MCF 10A (cell line): ENCODE measurements at regions not wholly inside any gene's neighbourhood (a gene's known extent, or its start where the extent isn't known, plus 50 kb on each side); places are given as distances from the start of the nearest gene placed in this dataset.

Experiments
- BruUV-seq: library from RNA; stranded (reverse); fragments of 400-500 nt; replicated peaks from 2 replicates; lab custom pipeline; 2021; lab: Mats Ljungman, UMichigan
- CTCF ChIA-PET: fragments of 300-600 bp; sonication (Branson Sonifier 250); formaldehyde crosslinking; extraction: SDS; loops from one replicate; lab custom pipeline; 2021; ENCODE audit warnings: antibody characterized with exemption, inconsistent platforms; lab: Yijun Ruan, JAX
- POLR2A ChIA-PET: fragments of 300-600, 350-650 bp; sonication (Branson Sonifier 250); formaldehyde crosslinking; extraction: SDS; loops from one replicate; lab custom pipeline; 2020; ENCODE audit warnings: antibody characterized with exemption, inconsistent platforms; lab: Yijun Ruan, JAX
- DNase-seq: peaks from one replicate; pipeline ENCODE4 v3.0.0-alpha.2; 2018; ENCODE audit not compliant: unreplicated experiment
- H3K27ac Mint-ChIP-seq: one replicate; pipeline ENCODE4 v1.8.0; 2022; ENCODE audit warnings: mild to moderate bottlenecking, low read depth, mixed read lengths; ENCODE audit not compliant: unreplicated experiment
- H3K27me3 Mint-ChIP-seq: one replicate; pipeline ENCODE4 v1.8.0; 2022; ENCODE audit warnings: mixed read lengths; ENCODE audit not compliant: insufficient read depth, unreplicated experiment
- H3K36me3 Mint-ChIP-seq: one replicate; pipeline ENCODE4 v1.8.0; 2022; ENCODE audit warnings: mild to moderate bottlenecking, moderate library complexity, mixed read lengths; ENCODE audit not compliant: insufficient read depth, unreplicated experiment
- H3K4me1 Mint-ChIP-seq: one replicate; pipeline ENCODE4 v1.8.0; 2022; ENCODE audit warnings: mixed read lengths; ENCODE audit not compliant: insufficient read depth, unreplicated experiment
- H3K4me3 Mint-ChIP-seq: one replicate; pipeline ENCODE4 v1.8.0; 2022; ENCODE audit warnings: mild to moderate bottlenecking, moderate library complexity, mixed read lengths; ENCODE audit not compliant: unreplicated experiment
- H3K9me3 Mint-ChIP-seq: one replicate; pipeline ENCODE4 v1.8.0; 2022; ENCODE audit warnings: mixed read lengths; ENCODE audit not compliant: unreplicated experiment
- CTCF ChIP-seq: fragments of 200-600 bp; IDR thresholded peaks from one replicate; pipeline ENCODE4 v1.8.0; 2022; ENCODE audit warnings: antibody characterized with exemption, mild to moderate bottlenecking; ENCODE audit not compliant: unreplicated experiment
- intact Hi-C: fragments of 100-400 bp; cut with micrococcal nuclease; formaldehyde crosslinking; loops from 2 replicates; pipeline ENCODE4 v1.14.1; 2022

GRCh38 chr10:128714644-128715415 lies 588.6 kb upstream of the MKI67 start:
- POLR2A ChIA-PET, result interaction anchor here (1.5 kb wide), 1 partner anchor 10 kb away, joined by 4 read pairs; no protein-coding TSS in a partner anchor
- Mint-ChIP-seq H3K4me1 (no peaks in the 10 kb centered on the region), H3K9me3 (peaks cover 23% of the 10 kb centered on the region), H3K4me3 (no peak overlapping the region), H3K27me3 (no peaks in the 10 kb centered on the region), H3K27ac (no peak overlapping the region), H3K36me3 (no peaks in the 10 kb centered on the region)
- CTCF ChIA-PET, result no interaction called here
- BruUV-seq, result no TSS peak
- DNase-seq, result no peak
- intact Hi-C loops, result no loop called here
- no peak for TF ChIP-seq CTCF

DNA sequence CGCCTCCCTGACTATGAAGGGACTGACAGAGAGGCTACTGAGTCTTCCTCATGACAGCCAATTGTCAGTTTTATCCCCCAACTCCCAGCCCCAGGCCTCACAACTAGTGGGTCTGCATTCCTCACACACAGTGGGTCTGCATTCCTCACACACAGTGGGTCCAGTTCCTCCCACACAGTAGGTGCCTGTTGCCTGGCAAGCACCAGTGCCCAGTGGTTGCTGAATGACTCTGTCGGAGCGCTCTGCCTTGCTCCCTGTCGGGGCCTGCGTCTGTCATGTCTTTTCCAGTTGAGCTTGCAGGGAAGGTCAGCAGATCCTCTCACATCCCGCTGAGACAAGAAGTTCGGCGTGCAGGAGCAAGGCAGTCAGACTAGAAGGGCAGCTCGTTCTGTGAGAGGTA lies 590.0 kb upstream of the MKI67 start:
- Mint-ChIP-seq H3K9me3 (peaks cover 30% of the 10 kb centered on the region), H3K4me1 (no peaks in the 10 kb centered on the region), H3K27me3 (no peaks in the 10 kb centered on the region), H3K4me3 (no peak overlapping the region), H3K27ac (no peak overlapping the region), H3K36me3 (no peaks in the 10 kb centered on the region)
- ChIA-PET CTCF (no interaction called here), POLR2A (no interaction called here)
- no peak for TF ChIP-seq CTCF
- intact Hi-C loops, result no loop called here
- BruUV-seq, result no TSS peak
- DNase-seq, result no peak

- ChIA-PET POLR2A (no interaction called here), CTCF (no interaction called here)
- Mint-ChIP-seq H3K9me3 (peaks cover 17% of the 10 kb centered on the region), H3K27ac (no peak overlapping the region), H3K27me3 (no peaks in the 10 kb centered on the region), H3K4me3 (no peak overlapping the region), H3K4me1 (no peaks in the 10 kb centered on the region), H3K36me3 (peaks cover 5% of the 10 kb centered on the region)
- intact Hi-C loops, result no loop called here
- no peak for DNase-seq
- no peak for TF ChIP-seq CTCF
- no TSS peak for BruUV-seq
Measured at GRCh38 chr10:128721963-128722445, 595.8 kb upstream of the MKI67 start.

- intact Hi-C loops, result no loop called here
Measured at GRCh38 chr10:128722947-128723346, 596.7 kb upstream of the MKI67 start.

More at GRCh38 chr10:128722947-128723346, 596.7 kb upstream of the MKI67 start:
- ChIA-PET CTCF (interaction anchor here (0.6 kb wide), 1 partner anchor 1604 kb away, joined by 3 read pairs; no protein-coding TSS in a partner anchor), POLR2A (no interaction called here)
- no TSS peak for BruUV-seq
- DNase-seq, result no peak
- no peaks in the 10 kb centered on the region for H3K4me1 Mint-ChIP-seq
- H3K27ac Mint-ChIP-seq, result no peak overlapping the region
- H3K27me3 Mint-ChIP-seq, result no peaks in the 10 kb centered on the region
- peaks cover 17% of the 10 kb centered on the region for H3K9me3 Mint-ChIP-seq
- no peak overlapping the region for H3K4me3 Mint-ChIP-seq
- peaks cover 5% of the 10 kb centered on the region for H3K36me3 Mint-ChIP-seq
- no peak for TF ChIP-seq CTCF
